Stomach (tissue), 8 donors: ENCODE measurements at regions not wholly inside any gene's neighbourhood (a gene's known extent, or its start where the extent isn't known, plus 50 kb on each side); places are given as distances from the start of the nearest gene placed in this dataset.

ENCODE experiments used
- DNase-seq, 2 donors: peaks; one replicate each; pipeline versions ENCODE4 v3.0.0 to v3.0.0-alpha.2; 2013 to 2019
- H3K27ac ChIP-seq, 5 donors: fragments of 200-600 bp in 4 of 5; sonication (generic) in 4 of 5; one replicate each; pipeline ENCODE4 v1.5.1; 2013 to 2019; ENCODE audit warnings: mild to moderate bottlenecking in 1 of 5, moderate library complexity in 1 of 5
- H3K27me3 ChIP-seq, 3 donors: fragments of 200-600 bp; sonication (generic); one replicate each; pipeline ENCODE4 v1.5.1; 2017 to 2019; ENCODE audit warnings: mixed run types in 1 of 3
- H3K36me3 ChIP-seq, 4 donors: fragments of 200-600 bp; sonication (generic); 1 replicate in 3 of 4; 2 replicates in 1 of 4; pipeline ENCODE4 v1.5.1; 2016 to 2019
- H3K4me1 ChIP-seq, 4 donors: fragments of 200-600 bp; sonication (generic); one replicate each; pipeline ENCODE4 v1.5.1; 2016 to 2019
- H3K4me3 ChIP-seq, 4 donors: fragments of 200-600 bp; sonication (generic) in 3 of 4; one replicate each; pipeline ENCODE4 v1.5.1; 2016 to 2019; ENCODE audit warnings: mild to moderate bottlenecking in 1 of 4
- H3K9me3 ChIP-seq, 4 donors: fragments of 200-600 bp; sonication (generic); one replicate each; pipeline ENCODE4 v1.5.1; 2016 to 2019
- EP300 ChIP-seq: sonication (generic); formaldehyde crosslinking; IDR thresholded peaks from one replicate; pipeline ENCODE4 v1.6.1; 2017; ENCODE audit warnings: antibody characterized with exemption
- POLR2A ChIP-seq, 4 donors: fragments of 450-650 bp; IDR thresholded peaks; one replicate each; pipeline ENCODE4 v1.6.1; 2016; ENCODE audit warnings: antibody characterized with exemption in 4 of 4, control low read depth in 2 of 4, mild to moderate bottlenecking in 1 of 4, moderate library complexity in 1 of 4
- POLR2AphosphoS5 ChIP-seq, 3 donors: sonication (generic); formaldehyde crosslinking; IDR thresholded peaks; one replicate each; pipeline ENCODE4 v1.6.1; 2016; ENCODE audit warnings: antibody characterized with exemption in 3 of 3
- WGBS, 5 donors: extraction: QIAGEN DNeasy Blood & Tissue Kit in 3 of 5; methylation state at CpG; one replicate each; pipeline versions ENCODE4 v1.1.5 to v1.1.7; 2013 to 2018; 5-methylcytosine and 5-hydroxymethylcytosine counted together
- intact Hi-C: fragments of 100-400 bp; cut with DNase I; formaldehyde crosslinking; loops from one replicate; pipeline ENCODE4 v1.15.1; 2023; ENCODE audit warnings: low total_unique reads
- TF ChIP-seq, protein P1 (sequence below), 7 experiments: fragments of 450-650 bp in 4 of 7; fragments of 200-600 bp in 3 of 7; sonication (generic) in 3 of 7; IDR thresholded peaks; one replicate each; pipeline ENCODE4 v1.5.1; 2016 to 2019; ENCODE audit warnings: antibody characterized with exemption in 7 of 7, control low read depth in 2 of 7, mild to moderate bottlenecking in 1 of 7
- donor health status: healthy with polysubstance abuse.
- donor health status: Bipolar disorder and iron deficiency.
- donor health status: healthy.

GRCh38 chrX:39871648-39872047 lies 226.1 kb downstream of the BCOR start:
- DNase-seq: no peak
- Histone ChIP-seq H3K36me3 (no peaks in the 10 kb centered on the region), H3K4me3 (no peak overlapping the region), H3K4me1 (no peaks in the 10 kb centered on the region), H3K9me3 (peaks cover 0 to 6% (median 0%) of the 10 kb centered on the region in 4 donors), H3K27me3 (no peaks in the 10 kb centered on the region), H3K27ac (no peak overlapping the region)
- no peak for TF ChIP-seq EP300
- TF ChIP-seq POLR2AphosphoS5 (IDR thresholded peaks at IDR 0.05): no peak
- no peak for TF ChIP-seq POLR2A (IDR thresholded peaks at IDR 0.05)
- TF ChIP-seq, protein P1, sequence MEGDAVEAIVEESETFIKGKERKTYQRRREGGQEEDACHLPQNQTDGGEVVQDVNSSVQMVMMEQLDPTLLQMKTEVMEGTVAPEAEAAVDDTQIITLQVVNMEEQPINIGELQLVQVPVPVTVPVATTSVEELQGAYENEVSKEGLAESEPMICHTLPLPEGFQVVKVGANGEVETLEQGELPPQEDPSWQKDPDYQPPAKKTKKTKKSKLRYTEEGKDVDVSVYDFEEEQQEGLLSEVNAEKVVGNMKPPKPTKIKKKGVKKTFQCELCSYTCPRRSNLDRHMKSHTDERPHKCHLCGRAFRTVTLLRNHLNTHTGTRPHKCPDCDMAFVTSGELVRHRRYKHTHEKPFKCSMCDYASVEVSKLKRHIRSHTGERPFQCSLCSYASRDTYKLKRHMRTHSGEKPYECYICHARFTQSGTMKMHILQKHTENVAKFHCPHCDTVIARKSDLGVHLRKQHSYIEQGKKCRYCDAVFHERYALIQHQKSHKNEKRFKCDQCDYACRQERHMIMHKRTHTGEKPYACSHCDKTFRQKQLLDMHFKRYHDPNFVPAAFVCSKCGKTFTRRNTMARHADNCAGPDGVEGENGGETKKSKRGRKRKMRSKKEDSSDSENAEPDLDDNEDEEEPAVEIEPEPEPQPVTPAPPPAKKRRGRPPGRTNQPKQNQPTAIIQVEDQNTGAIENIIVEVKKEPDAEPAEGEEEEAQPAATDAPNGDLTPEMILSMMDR (IDR thresholded peaks at IDR 0.05): no peak
- intact Hi-C loops: no loop called here
- WGBS, 5 donors: 71 to 88% (median 83%) methylated on average over 8 of the region's 8 CpGs

- Histone ChIP-seq H3K36me3 (no peaks in the 10 kb centered on the region), H3K27me3 (no peaks in the 10 kb centered on the region), H3K4me3 (no peak overlapping the region), H3K9me3 (peaks cover 0 to 6% (median 0%) of the 10 kb centered on the region in 4 donors), H3K27ac (no peak overlapping the region), H3K4me1 (no peaks in the 10 kb centered on the region)
- intact Hi-C loops: no loop called here
- TF ChIP-seq POLR2AphosphoS5 (IDR thresholded peaks at IDR 0.05) (no peak), POLR2A (IDR thresholded peaks at IDR 0.05) (no peak), EP300 (no peak)
- DNase-seq: no peak
- WGBS, 5 donors: 81 to 100% (median 91%) methylated on average over 3 to 5 of the region's 5 CpGs
Measured at GRCh38 chrX:39873117-39873516, 224.6 kb downstream of the BCOR start.

DNA sequence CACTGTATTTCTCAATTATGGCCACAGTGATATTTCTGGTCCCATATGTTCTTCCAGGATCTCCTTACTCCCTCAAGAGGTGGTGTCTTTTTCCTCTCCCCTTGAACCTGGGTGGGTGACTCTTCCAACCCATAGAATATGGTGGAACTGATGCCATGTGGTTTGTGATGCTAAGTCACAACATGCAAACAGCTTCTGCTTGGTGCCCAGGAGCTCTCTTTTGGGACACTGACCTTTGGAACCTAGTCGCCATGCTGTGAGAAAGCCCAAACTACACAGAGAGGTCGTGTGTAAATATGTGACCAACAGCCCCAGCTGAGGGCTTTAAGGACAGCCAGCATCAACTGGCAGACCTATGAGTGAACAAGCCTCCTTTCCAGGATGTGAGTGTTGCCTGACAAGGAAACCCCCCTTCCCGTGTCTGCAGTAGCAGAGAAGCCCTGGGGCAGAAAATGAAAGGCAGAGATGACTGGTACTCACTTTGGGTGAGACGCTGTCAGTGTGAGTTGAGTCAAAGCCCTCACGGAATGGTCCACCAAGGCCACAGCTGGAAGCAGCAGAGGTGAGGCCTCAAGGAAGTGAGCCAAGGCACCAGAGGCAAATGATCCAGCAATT lies 223.4 kb downstream of the BCOR start:
- no peak for DNase-seq

DNA sequence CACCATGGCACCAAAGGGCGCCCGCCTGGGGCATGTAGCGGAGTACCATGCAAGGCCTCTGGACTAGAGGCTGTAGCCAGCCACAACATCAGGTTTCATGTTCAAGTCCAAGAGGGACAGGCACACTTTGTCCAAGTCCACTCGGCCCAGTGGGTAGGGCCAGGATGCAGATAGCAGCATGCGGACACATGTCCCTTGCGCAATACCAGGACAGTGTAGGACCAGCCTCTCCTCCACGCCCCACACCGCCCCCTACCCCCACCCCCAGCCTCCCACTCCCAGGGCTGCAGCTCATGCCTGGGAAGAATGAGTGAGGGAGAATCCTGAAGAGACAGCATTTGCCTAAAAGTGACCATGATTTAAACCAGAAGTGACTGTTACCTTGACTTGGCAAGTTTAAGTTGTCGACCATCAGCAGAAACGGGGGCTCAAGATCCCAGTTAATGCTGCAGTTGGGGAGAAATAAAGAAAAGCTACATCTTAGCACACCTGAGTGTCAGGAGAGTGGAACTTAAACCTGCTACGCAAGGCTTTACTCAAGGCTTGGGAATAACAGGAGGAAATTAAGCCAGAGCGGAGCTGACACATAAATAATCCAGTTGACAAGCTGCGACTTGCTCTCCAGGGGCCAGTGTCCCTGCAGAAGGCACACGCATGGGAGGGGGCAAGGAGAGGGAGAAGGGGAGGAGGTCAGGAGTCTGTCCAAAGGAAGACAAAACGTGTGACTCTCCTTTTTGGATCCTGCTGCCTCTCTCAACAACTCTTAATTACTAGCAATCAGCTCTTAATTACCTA lies 221.7 kb downstream of the BCOR start:
- intact Hi-C loops: no loop called here
- TF ChIP-seq EP300 (no peak), POLR2A (IDR thresholded peaks at IDR 0.05) (no peak)
- no peaks in the 10 kb centered on the region for H3K27me3 ChIP-seq
- no peak for DNase-seq
- H3K4me1 ChIP-seq: no peaks in the 10 kb centered on the region
- WGBS, 5 donors: 73 to 83% (median 77%) methylated on average over 8 to 15 of the region's 15 CpGs
- H3K4me3 ChIP-seq: no peak overlapping the region
- H3K9me3 ChIP-seq: no peaks in the 10 kb centered on the region
- H3K27ac ChIP-seq: no peak overlapping the region
- H3K36me3 ChIP-seq: no peaks in the 10 kb centered on the region

More for the DNA sequence above, 223.4 kb downstream of the BCOR start:
- H3K4me1 ChIP-seq: no peaks in the 10 kb centered on the region
- no peaks in the 10 kb centered on the region for H3K36me3 ChIP-seq
- 67 to 95% (median 80%) methylated on average over 3 to 5 of the region's 5 CpGs for WGBS, 5 donors
- TF ChIP-seq EP300: no peak
- TF ChIP-seq, protein P1 (IDR thresholded peaks at IDR 0.05): no peak
- TF ChIP-seq POLR2A (IDR thresholded peaks at IDR 0.05): no peak
- TF ChIP-seq POLR2AphosphoS5 (IDR thresholded peaks at IDR 0.05): no peak
- H3K27ac ChIP-seq: no peak overlapping the region
- H3K9me3 ChIP-seq: peaks cover 0 to 6% (median 0%) of the 10 kb centered on the region in 4 donors
- no peaks in the 10 kb centered on the region for H3K27me3 ChIP-seq
- intact Hi-C loops: no loop called here
- no peak overlapping the region for H3K4me3 ChIP-seq

DNA sequence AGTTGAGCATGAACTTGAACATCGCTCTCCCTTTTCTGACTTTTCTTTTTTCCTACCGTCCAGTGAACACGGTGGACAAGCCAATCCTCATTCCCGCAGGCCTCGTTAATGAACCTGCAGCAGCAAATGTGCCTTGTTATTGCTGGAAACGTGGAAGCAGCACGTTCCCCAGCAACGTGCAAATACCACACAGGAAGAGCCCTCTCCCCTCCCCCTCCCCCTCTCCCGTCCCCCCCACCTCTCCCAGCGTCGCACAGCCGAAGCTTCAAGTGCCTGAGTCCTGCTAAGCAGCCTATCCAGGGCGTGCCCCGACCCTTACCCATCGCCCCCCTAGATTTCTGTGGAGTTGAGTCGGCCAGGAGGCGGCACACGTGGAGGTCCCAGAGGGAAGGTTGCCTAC lies 219.9 kb downstream of the BCOR start:
- H3K27me3 ChIP-seq: no peaks in the 10 kb centered on the region

More for the DNA sequence above, 219.9 kb downstream of the BCOR start:
- H3K27ac ChIP-seq: no peak overlapping the region
- TF ChIP-seq POLR2AphosphoS5 (IDR thresholded peaks at IDR 0.05): no peak
- TF ChIP-seq POLR2A (IDR thresholded peaks at IDR 0.05): no peak
- no peak for TF ChIP-seq EP300
- TF ChIP-seq, protein P1 (IDR thresholded peaks at IDR 0.05): no peak
- no peaks in the 10 kb centered on the region for H3K4me1 ChIP-seq
- H3K36me3 ChIP-seq: no peaks in the 10 kb centered on the region
- 42 to 67% (median 62%) methylated on average over 8 to 18 of the region's 18 CpGs for WGBS, 5 donors
- H3K4me3 ChIP-seq: no peak overlapping the region
- peak in 1 of 2 donors; percentile 62 for DNase-seq
- intact Hi-C loops: no loop called here
- peaks cover 0 to 3% (median 0%) of the 10 kb centered on the region in 4 donors for H3K9me3 ChIP-seq
